ENCODE measurements at regions not wholly inside any gene's neighbourhood (a gene's known extent, or its start where the extent isn't known, plus 50 kb on each side); places are given as distances from the start of the nearest gene placed in this dataset.

DNA sequence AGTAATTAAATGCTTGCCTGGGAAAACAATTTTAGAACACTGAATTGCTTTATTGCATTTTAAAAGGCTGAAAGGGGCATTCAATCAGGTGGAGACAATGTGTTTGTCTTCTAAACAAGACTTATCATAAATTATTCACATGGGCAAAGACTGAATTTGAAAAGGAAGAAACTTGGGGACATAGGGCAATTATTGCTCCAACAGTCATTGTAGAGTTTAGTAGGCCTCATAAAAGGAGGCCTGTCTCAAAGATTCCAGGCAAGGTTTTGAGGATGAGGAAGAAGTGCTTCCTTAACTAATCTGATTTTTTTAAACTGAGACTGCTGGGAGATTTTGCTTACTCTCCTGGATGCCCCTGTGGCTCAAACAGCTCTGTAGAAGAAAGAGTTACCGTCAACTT, 174.4 kb upstream of the RPS6KA3 start:
- Histone ChIP-seq H3K4me2 (ENCODE audit: low read depth, low read length, poor library complexity, severe bottlenecking) (no peak overlapping the region), H3K9ac (ENCODE audit: low read depth, low read length, poor library complexity, severe bottlenecking) (peak overlapping the region; percentile 12), H3K27me3 (ENCODE audit: insufficient read depth, low read length, poor library complexity, severe bottlenecking) (no peaks in the 10 kb centered on the region), H4K20me1 (ENCODE audit: insufficient read depth, low read length, poor library complexity, severe bottlenecking) (no peaks in the 10 kb centered on the region), H3K4me1 (ENCODE audit: insufficient read depth, low read length, poor library complexity, severe bottlenecking) (peaks cover 56% of the 10 kb centered on the region), H3F3A (ENCODE audit: low read depth) (peaks cover 15% of the 10 kb centered on the region), H3K4me3 (ENCODE audit: low read length, poor library complexity, severe bottlenecking) (no peak overlapping the region), H3K9me3 (ENCODE audit: insufficient read depth, low read depth, low read length) (no peaks in the 10 kb centered on the region), H3K9me2 (replicated peaks; ENCODE audit: low read depth, low read length) (no peaks in the 10 kb centered on the region), H3K36me3 (ENCODE audit: insufficient read depth, low read length) (no peaks in the 10 kb centered on the region), H3K79me2 (ENCODE audit: insufficient read depth, low read length) (no peaks in the 10 kb centered on the region), H2AFZ (ENCODE audit: low read length) (0 out of 2 replicates have a peak overlapping the region, but pooled peaks have one; percentile 36)
- TF ChIP-seq, protein P1, sequence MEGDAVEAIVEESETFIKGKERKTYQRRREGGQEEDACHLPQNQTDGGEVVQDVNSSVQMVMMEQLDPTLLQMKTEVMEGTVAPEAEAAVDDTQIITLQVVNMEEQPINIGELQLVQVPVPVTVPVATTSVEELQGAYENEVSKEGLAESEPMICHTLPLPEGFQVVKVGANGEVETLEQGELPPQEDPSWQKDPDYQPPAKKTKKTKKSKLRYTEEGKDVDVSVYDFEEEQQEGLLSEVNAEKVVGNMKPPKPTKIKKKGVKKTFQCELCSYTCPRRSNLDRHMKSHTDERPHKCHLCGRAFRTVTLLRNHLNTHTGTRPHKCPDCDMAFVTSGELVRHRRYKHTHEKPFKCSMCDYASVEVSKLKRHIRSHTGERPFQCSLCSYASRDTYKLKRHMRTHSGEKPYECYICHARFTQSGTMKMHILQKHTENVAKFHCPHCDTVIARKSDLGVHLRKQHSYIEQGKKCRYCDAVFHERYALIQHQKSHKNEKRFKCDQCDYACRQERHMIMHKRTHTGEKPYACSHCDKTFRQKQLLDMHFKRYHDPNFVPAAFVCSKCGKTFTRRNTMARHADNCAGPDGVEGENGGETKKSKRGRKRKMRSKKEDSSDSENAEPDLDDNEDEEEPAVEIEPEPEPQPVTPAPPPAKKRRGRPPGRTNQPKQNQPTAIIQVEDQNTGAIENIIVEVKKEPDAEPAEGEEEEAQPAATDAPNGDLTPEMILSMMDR (conservative IDR thresholded peaks at IDR 0.05; ENCODE audit: low read length): no peak
- no peak for TF ChIP-seq EZH2phosphoT487 (IDR thresholded peaks at IDR 0.05; ENCODE audit: borderline replicate concordance)

GRCh38 chrX:20438871-20439526, 172.3 kb upstream of the RPS6KA3 start:
- peak overlapping the region; percentile 76 for H3K4me2 ChIP-seq (ENCODE audit: low read depth, low read length, poor library complexity, severe bottlenecking)
- H3K36me3 ChIP-seq (ENCODE audit: insufficient read depth, low read length): no peaks in the 10 kb centered on the region
- H4K20me1 ChIP-seq (ENCODE audit: insufficient read depth, low read length, poor library complexity, severe bottlenecking): no peaks in the 10 kb centered on the region
- H2AFZ ChIP-seq (ENCODE audit: low read length): peak overlapping the region; percentile 44; the same call in 1 of the 2 replicates
- no peaks in the 10 kb centered on the region for H3K27me3 ChIP-seq (ENCODE audit: insufficient read depth, low read length, poor library complexity, severe bottlenecking)
- no peak overlapping the region for H3K4me3 ChIP-seq (ENCODE audit: low read length, poor library complexity, severe bottlenecking)
- H3K9me2 ChIP-seq (replicated peaks; ENCODE audit: low read depth, low read length): no peaks in the 10 kb centered on the region
- H3K4me1 ChIP-seq (ENCODE audit: insufficient read depth, low read length, poor library complexity, severe bottlenecking): peaks cover 67% of the 10 kb centered on the region
- H3K9me3 ChIP-seq (ENCODE audit: insufficient read depth, low read depth, low read length): no peaks in the 10 kb centered on the region
- no peak for TF ChIP-seq EZH2phosphoT487 (IDR thresholded peaks at IDR 0.05; ENCODE audit: borderline replicate concordance)
- TF ChIP-seq, protein P1 (conservative IDR thresholded peaks at IDR 0.05; ENCODE audit: low read length): no peak
- peak overlapping the region; percentile 73 for H3K9ac ChIP-seq (ENCODE audit: low read depth, low read length, poor library complexity, severe bottlenecking)
- H3F3A ChIP-seq (ENCODE audit: low read depth): peaks cover 15% of the 10 kb centered on the region
- no peaks in the 10 kb centered on the region for H3K79me2 ChIP-seq (ENCODE audit: insufficient read depth, low read length)

DNA sequence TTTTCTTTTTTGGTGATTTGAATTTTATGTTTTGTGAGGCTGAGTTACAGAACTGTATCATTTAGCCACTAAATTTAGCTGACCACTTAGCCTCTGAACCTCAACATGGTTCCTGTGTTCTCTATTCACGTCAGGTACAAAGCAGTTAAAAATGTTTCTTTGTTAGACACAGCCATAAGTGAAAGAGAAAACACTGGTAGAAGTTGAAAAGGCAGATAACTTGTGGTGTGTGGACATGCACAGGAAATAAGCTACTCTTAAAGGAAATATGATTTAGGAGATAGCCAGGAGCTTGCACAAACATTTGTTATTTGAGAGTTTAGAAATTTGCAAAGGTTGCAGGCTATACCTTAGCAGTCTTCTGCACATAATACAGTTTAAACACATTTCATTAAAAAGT, 171.0 kb upstream of the RPS6KA3 start:
- H3K27me3 ChIP-seq (ENCODE audit: insufficient read depth, low read length, poor library complexity, severe bottlenecking): no peaks in the 10 kb centered on the region
- peak overlapping the region; percentile 73 for H3K9ac ChIP-seq (ENCODE audit: low read depth, low read length, poor library complexity, severe bottlenecking)
- peaks cover 78% of the 10 kb centered on the region for H3K4me1 ChIP-seq (ENCODE audit: insufficient read depth, low read length, poor library complexity, severe bottlenecking)
- peaks cover 15% of the 10 kb centered on the region for H3F3A ChIP-seq (ENCODE audit: low read depth)
- peak overlapping the region; percentile 65 for H3K4me3 ChIP-seq (ENCODE audit: low read length, poor library complexity, severe bottlenecking)
- H4K20me1 ChIP-seq (ENCODE audit: insufficient read depth, low read length, poor library complexity, severe bottlenecking): no peaks in the 10 kb centered on the region
- H3K9me2 ChIP-seq (replicated peaks; ENCODE audit: low read depth, low read length): no peaks in the 10 kb centered on the region
- TF ChIP-seq, protein P1 (conservative IDR thresholded peaks at IDR 0.05; ENCODE audit: low read length): no peak
- H3K36me3 ChIP-seq (ENCODE audit: insufficient read depth, low read length): no peaks in the 10 kb centered on the region
- no peaks in the 10 kb centered on the region for H3K9me3 ChIP-seq (ENCODE audit: insufficient read depth, low read depth, low read length)
- H2AFZ ChIP-seq (ENCODE audit: low read length): no peak overlapping the region; the same call in 1 of the 2 replicates
- no peaks in the 10 kb centered on the region for H3K79me2 ChIP-seq (ENCODE audit: insufficient read depth, low read length)
- H3K4me2 ChIP-seq (ENCODE audit: low read depth, low read length, poor library complexity, severe bottlenecking): peak overlapping the region; percentile 76
